ENCODE measurements at regions not wholly inside any gene's neighbourhood (a gene's known extent, or its start where the extent isn't known, plus 50 kb on each side); places are given as distances from the start of the nearest gene placed in this dataset.

DNA sequence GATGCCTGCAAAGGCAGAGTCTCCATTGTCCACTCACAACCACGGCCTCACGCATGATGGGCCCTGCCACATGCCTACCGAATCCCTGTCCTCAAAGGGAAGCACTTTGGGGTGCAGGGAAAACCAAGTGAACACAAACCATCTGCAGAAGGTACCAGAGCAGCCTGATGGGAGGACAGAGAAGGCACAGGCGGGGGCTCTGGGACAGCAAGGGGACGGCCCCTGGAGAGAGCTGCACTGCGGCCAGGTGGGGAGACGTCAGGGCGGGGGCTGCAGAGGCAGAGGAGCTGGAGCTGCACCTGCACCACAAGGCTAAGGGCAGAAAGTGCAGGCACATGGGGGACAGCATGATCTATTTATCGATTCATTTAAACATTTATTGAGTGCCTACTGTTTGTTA is 1056.0 kb downstream of the TBC1D22A start:
- no peak overlapping the region for H3K27ac ChIP-seq (ENCODE audit: low read depth, low read length)
- 72 to 89% (median 78%) methylated on average over 9 of the region's 9 CpGs for WGBS, 3 donors

DNA sequence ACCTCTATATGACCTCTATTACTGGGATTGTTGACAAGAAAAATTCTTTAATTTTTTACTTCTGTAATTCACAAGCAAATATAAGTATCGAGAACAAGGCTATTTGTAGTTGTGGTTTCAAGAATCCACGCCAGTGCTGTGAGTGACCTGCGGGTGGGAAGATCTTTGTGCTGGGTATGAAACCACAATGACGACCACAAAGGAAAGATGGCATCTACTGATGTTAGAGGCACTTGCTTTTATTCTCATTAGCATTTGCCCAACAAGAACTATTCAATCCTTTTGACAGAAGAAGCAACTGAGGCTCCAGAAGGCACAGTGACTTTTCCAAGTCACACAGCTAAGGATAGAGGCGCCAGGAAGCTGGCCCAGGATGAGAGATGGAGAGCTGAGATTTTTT is 1054.9 kb downstream of the TBC1D22A start:
- WGBS, 3 donors, result 73 to 79% (median 79%) methylated on average over 5 of the region's 5 CpGs

DNA sequence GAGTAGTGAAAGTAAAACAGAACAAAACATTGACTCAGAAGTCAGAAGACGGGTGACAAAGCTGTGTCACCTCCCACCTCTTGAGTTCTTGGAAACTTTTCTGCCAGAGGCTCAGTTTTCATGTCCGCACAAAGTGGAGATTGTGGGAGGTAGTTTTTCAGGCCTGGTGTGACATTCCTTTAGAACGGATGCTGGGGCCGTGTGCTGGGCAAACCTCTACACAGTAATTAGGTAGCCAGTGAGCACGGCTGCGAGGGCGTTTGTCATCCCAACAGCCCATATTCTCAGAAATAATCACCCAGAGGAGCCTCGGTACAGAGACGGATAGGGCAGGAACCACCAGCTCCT is 1054.4 kb downstream of the TBC1D22A start:
- 72 to 83% (median 80%) methylated on average over 9 of the region's 9 CpGs for WGBS, 3 donors
- H3K27ac ChIP-seq (ENCODE audit: low read depth, low read length), result no peak overlapping the region

More for the DNA sequence above, 1054.9 kb downstream of the TBC1D22A start:
- H3K27ac ChIP-seq (ENCODE audit: low read depth, low read length), result no peak overlapping the region

DNA sequence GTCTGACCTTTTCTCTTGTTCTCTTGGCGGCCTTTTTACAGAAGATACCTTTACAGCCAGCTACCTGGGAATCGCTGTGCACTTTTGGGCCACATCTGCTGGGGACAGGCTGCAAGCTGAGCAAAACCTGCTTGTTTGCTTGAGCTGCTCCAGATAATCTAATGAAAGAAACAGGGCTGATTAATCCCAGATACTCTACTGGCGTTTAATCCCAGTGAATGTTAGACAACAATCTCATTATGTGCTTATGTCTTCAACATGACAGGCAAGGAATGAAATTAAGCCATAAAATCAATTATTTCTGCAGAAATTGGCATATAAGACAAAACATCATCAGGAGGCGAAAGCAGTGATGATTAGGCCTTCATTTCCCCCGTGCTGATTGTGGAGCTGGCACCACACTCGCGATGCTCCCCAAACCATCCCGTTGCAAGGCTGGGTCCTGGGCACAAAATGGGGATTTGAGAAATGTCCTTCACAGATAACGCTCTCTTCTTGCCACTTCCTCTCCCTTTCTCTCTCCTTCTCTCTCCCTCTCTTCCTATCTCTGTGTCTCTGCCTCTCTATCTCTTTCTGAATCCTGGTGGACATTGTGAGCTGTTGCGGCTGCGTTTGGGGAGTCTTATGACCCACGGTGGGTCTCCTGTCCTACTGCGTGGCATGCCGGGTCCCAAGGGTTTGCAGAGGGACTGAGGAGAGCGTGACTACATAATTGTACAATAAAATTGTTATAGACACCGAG is 1053.8 kb downstream of the TBC1D22A start:
- H3K27ac ChIP-seq (ENCODE audit: low read depth, low read length), result no peak overlapping the region
- WGBS, 3 donors, result 81 to 87% (median 82%) methylated on average over 16 of the region's 16 CpGs

DNA sequence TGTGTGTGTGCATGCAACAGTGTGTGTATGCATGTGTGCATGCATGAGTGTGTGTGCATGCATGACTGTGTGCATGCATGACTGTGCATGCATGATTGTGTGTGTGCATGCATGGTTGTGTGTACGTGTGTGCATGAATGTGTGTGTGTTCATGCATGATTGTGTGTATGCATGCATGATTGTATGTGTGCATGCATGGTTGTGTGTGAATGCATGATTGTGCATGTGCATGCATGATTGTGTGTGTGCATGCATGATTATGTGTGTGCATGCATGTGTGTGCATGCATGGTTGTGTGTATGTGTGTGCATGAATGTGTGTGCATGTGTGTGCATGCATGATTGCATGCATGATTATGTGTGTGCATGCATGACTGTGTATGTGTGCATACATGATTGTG is 1052.0 kb downstream of the TBC1D22A start:
- H3K27ac ChIP-seq (ENCODE audit: low read depth, low read length), result no peak overlapping the region
- 84 to 92% (median 90%) methylated on average over 1 of the region's 1 CpG for WGBS, 3 donors

DNA sequence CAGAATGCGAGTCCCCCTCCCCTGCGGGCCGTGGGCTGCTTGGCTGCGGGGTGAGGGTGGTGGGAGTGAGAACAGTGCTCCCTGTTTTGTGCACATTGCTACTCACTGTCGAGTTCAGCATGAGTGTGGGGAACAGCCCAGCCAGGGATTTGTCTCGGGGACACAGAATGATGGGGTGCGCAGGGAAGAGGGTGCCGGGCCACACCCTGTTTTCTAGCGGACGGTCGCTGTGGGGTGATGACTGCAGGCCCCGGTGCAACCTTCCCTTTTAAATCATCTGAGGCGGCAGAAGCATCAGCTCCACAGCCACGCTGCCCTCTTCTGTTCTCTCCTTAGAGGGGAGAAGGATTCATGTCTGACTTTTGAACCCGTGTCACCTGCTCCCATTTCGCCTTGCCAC is 1051.2 kb downstream of the TBC1D22A start:
- 82 to 89% (median 84%) methylated on average over 16 of the region's 16 CpGs for WGBS, 3 donors
- H3K27ac ChIP-seq (ENCODE audit: low read depth, low read length), result no peak overlapping the region

DNA sequence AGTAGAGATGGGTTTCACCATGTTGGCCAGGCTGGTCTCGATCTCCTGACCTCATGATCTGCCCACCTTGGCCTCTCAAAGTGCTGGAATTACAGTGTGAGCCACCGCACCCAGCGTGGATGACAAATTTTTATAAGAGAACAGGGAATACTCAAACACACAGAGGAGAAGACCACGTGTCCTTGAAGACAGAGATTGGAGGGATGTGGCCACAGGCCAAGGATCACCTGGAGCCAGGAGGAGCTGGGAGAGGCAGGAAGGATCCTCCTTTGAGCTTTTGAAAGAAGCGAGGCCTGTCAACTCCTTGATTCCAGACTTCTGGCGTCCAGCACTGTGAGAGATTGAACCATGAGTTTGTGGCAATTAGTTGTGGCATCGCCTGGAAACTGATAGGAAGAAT is 1049.5 kb downstream of the TBC1D22A start:
- WGBS, 3 donors, result 68 to 76% (median 71%) methylated on average over 7 of the region's 7 CpGs
- no peak overlapping the region for H3K27ac ChIP-seq (ENCODE audit: low read depth, low read length)

DNA sequence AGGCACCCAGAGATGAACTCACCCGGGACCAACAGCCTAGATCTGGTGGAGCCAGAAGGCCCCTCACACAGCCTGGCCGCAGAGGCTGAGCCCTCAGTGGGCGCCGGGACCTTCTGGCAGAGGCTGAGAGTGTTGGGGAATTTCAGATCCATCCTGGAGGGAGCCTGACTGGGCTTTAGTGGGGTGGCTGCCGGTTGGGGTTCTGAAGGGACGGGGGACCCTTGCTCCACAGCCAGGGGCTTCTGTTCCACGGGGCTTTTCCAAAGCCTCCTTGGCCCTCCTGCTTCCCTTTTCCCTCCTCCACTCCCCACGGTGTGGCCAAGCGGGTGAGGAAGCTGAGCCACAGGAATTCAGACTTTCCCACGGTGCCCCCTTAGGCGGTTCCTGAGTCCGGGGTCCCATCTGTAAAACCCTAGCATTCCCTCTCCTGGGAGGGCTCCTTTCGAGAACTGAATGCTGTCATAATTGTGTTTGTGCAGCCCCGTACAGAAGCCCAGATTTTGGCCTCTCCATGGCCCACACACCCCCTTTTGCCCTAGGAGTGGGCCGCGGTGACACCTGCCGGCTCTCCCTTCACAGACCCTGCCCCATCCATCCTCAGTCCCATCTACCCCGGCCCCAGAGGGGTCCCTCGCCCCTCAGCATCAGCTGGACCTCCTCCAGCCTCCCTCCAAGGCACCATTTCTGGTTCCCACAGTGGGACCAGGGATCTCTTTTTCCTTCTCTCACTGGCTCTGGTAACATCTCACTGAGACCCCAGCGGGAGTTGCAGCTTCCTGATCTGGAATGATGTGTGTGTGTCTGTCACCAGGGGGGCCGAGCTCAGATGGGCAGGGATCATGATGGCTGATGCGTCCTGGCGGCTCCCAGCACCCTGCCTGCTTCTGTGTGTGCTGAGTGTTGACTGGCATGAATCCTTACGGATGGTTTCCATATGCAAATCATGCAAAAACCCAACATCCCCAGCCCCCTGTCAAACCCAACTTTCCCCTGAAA is 1048.4 kb downstream of the TBC1D22A start:
- WGBS, 3 donors, result 65 to 71% (median 67%) methylated on average over 23 to 24 of the region's 24 CpGs
- no peak overlapping the region for H3K27ac ChIP-seq (ENCODE audit: low read depth, low read length)

DNA sequence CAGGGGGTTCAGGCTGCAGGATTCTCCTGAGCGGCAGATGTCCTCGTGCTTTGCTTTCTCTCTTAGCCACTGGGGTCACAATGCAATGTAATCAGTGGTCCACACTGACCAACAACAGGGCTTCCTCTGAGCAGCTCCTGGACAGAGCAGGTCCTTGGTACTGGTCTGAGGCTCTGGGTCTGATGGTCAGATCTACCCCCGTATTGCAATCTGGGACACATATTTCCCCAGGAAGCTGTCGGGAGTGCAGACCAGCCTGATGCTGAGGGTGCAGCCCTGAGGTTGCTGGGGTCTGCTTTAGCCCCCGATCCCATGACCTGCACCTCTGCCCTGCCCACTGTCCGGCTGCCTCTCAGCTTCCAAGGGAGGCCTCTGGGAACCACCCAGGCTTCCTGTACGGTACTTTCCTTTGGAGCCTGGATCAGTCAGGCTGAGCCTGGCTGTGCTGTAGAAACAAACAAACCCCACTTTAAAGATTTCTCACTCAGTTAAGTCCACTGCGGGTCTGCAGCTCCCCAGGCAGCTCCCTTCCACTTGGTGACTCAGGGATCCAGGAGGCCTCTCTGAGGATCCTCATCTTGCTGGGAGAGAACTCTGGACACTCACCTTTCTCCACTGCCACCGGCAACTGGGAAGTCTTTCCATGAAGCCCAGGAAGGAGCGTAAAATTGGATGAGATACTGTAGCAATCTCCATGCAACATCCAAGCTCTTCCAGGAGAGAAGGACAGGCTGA is 1046.6 kb downstream of the TBC1D22A start:
- WGBS, 3 donors, result 85 to 87% (median 87%) methylated on average over 10 of the region's 10 CpGs
- no peak overlapping the region for H3K27ac ChIP-seq (ENCODE audit: low read depth, low read length)

DNA sequence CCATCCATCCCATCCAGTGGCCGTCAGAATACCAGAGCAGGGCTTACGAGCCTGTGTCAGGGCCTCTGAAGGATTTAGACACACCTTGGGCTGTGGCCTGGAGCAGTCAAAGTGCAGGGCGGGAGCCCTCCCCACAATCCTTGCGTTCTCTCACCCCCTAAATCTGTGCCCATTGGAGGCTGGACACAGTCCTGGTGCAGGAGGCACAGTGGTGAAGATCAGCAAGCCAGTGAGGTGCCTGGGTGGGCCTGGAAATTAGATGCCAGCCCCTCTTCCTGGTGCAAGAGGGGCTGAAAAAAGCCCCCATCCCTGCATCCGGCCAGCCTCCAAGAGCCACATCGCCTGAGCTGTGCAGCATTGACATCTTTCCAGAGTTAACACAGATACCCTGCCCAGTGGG is 1045.8 kb downstream of the TBC1D22A start:
- 62 to 71% (median 70%) methylated on average over 6 of the region's 6 CpGs for WGBS, 3 donors
- H3K27ac ChIP-seq (ENCODE audit: low read depth, low read length), result no peak overlapping the region

DNA sequence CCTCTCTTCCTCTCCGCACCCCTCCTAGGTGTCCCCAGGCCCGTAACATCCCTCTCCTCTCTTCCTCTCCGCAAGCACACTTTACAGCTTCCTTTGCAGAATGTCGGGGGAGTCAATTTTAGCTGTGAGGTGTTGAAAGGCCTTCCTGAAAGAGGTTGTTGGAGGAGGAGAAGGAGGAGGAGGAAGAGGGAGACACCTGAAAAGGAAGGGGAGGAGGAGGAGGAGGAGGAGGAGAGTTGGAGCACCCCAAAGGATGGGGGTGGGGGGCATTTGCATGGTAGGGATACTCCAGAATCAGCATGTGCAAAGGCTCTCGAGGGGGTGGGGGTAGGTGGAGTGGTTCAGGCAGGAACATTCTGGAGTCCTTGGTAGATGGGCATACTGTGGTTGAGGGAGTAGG is 1045.1 kb downstream of the TBC1D22A start:
- 59 to 71% (median 65%) methylated on average over 5 of the region's 5 CpGs for WGBS, 3 donors
- H3K27ac ChIP-seq (ENCODE audit: low read depth, low read length), result no peak overlapping the region

DNA sequence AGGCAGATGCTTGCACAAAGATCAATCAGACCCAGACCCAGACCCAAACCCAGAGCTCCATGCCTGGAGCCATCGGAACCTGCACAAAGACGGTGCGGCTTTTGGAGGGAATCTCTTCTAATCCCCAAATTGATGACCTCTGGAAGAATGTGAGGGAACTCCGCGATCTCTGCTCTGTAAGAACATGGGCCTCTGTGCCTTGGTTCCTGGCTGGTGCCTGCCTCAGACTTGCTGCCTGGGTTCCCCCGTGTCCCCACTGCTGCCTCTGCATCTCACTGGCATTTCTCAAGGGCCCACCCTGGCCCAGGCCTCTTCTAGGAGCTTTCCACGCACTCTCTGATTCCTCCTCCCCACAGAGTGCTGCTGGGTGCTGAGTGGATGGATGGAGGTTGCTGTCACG is 1044.4 kb downstream of the TBC1D22A start:
- H3K27ac ChIP-seq (ENCODE audit: low read depth, low read length), result no peak overlapping the region
- WGBS, 3 donors, result 79 to 87% (median 83%) methylated on average over 8 of the region's 8 CpGs

DNA sequence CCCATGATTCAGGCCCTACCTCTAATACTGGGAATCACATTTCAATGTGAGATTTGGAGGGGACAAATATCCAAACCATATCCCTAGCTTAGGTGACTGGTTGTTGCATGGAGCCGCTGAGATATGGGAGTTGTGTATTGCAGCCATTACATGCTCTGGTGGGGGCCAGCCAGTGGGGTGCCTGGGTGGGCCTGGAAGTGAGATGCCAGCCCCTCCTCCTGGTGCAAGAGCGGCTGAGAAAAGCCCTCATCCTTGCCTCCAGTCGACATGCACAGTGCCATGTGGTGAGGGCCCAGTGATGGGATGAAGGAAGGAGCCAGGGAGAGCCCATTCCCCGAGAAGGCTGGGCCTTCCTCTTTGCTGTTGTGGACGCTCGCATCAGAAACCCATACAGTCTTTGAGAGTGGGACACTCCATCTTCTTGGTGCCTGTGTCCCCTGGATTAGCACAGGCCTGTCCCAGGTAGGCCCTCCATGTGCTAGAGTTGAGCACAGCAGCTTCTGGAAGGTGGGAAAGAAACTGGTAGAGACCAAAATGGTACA is 1043.0 kb downstream of the TBC1D22A start:
- WGBS, 3 donors, result 82 to 92% (median 88%) methylated on average over 6 of the region's 6 CpGs
- no peak overlapping the region for H3K27ac ChIP-seq (ENCODE audit: low read depth, low read length)

DNA sequence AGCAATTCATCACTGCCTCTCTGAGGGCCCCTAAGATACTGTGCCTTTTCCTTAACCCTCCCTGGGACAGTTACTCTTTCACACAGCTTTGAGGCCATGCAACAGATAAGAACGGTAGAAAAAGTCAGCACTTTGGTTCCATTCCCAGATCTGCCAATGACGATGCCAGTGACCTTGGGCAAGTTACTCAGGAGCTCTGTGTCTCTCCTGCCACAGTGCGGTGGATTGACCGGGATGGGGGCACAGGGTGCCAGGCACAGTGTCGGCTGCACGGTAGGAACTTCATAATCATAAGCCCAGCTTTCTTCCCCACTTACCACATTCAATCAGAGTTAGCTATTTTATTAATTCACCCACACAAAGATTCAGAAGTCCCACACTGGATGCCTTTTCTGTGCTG is 1041.8 kb downstream of the TBC1D22A start:
- no peak overlapping the region for H3K27ac ChIP-seq (ENCODE audit: low read depth, low read length)
- 67 to 91% (median 86%) methylated on average over 6 of the region's 6 CpGs for WGBS, 3 donors

DNA sequence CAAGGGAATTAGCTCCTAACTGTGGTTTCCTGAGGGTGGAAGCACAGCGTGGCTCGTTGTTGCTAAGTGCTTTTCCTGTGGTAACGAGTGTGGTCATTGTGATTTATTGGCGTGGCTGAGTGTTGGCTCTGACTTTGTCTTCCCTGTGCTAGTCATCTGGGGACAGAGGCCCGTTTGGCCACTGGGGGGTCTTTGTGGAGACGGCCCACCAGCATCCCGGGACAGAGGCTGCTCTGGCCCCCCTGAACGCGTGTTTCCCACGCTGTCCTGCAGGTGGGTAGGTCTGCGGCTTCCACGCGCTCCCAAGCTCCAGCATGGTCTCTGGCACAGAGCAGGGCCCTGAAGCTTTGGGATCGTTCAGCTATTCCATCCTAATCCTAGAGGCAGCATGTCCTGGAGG is 1040.0 kb downstream of the TBC1D22A start:
- WGBS, 3 donors, result 51 to 71% (median 54%) methylated on average over 13 to 14 of the region's 14 CpGs
- H3K27ac ChIP-seq (ENCODE audit: low read depth, low read length), result no peak overlapping the region

DNA sequence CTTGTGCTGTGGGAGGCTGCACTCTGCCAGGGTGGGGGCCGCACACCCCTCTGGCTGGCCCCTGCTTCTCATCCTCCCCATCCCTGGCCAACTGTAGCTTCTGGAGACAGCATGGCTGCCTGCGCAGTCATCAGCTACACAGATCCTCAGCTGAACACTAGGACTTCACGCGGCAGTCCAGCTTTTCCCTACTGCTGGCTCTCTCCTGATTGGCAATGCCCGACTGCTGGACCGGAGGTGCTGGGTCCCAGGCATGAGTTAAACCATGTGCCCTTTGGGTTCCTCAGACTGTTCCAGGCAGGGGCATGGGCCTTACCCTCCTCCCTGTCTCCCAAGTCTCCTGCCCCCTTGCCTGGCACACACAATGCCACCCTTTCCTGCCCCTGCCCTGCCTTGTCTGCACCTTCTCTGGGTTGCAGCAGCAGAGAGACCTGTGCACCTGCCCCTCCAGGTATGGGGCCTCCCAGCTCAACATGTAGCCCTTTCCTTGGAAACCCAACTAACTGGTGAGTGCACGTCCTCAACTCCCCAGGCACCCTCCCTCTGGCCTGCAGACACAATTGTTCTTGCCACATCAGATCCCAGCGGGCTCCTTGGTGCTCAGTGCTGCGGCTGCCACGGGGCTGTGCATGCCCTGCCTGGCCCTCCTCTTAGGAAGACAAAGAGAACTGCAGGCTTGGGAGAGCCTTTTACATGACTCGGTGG is 1039.2 kb downstream of the TBC1D22A start:
- 68 to 82% (median 72%) methylated on average over 11 of the region's 11 CpGs for WGBS, 3 donors
- H3K27ac ChIP-seq (ENCODE audit: low read depth, low read length), result no peak overlapping the region

DNA sequence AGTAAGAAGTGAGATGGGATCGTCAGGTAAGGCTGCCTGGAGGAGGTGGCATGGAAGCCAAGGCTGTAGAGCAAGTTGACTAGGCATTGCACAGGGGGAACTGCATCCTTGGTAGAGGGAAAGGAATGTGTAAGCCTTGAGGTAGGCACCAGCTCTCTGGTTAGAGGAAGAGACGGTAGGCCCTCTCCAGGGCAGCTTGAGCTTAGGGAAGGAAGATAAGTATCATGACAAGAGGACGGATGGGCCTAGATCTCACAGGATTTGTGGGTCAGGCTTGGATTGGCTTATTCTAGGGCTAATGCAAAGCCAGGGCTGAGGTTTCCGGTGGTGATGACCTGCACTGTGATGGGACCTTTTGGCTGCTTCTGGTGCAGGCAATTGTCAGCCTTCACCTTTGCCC is 1035.8 kb downstream of the TBC1D22A start:
- no peak overlapping the region for H3K27ac ChIP-seq (ENCODE audit: low read depth, low read length)

DNA sequence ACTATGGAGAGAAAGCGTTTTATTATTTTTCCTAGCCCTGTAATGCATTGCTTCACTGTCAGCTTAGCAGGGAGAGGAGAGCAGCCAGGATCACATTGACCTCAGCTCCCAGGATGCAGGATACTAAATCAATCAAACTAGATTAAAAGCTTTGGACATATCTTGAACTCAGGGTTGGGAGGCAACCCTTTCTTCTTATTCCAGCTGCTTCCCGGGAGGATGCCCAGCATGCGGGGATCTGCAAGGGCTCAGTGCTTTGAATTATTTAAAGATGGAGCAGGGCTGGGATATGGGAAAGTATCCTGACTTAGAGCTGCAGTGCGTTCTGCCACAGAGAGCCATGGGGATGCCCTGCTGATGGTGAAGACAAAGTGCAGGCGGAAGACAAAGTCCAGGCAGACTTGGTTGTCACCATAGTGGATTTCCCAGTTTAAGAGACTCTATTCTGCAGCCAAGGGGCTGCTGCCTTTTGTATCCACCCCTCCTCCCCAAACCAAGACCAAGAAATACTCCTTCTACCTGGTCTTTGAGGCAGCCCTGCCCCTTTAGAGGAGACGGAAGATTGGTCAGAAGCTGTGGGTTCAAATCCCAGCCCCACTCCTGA is 1035.0 kb downstream of the TBC1D22A start:
- WGBS, 3 donors, result 59 to 76% (median 74%) methylated on average over 6 of the region's 6 CpGs
- H3K27ac ChIP-seq (ENCODE audit: low read depth, low read length), result no peak overlapping the region

More for the DNA sequence above, 1035.8 kb downstream of the TBC1D22A start:
- 77 to 88% (median 84%) methylated on average over 4 of the region's 4 CpGs for WGBS, 3 donors
